GM10266 (cell line): ENCODE measurements at regions not wholly inside any gene's neighbourhood (a gene's known extent, or its start where the extent isn't known, plus 50 kb on each side); places are given as distances from the start of the nearest gene placed in this dataset.

Experiments used
- DNase-seq: peaks from one replicate; pipeline ENCODE4 v3.0.0; 2012; ENCODE audit errors: extremely low spot score
- CTCF ChIP-seq: IDR thresholded peaks from 2 replicates; pipeline ENCODE4 v1.5.1; 2012; ENCODE audit warnings: mild to moderate bottlenecking, low read depth; ENCODE audit not compliant: control insufficient read depth, insufficient read depth; ENCODE audit errors: missing control alignments

GRCh38 chr13:22967669-22968068 is 213.1 kb upstream of the SGCG start:
- DNase-seq, result no peak
- no peak for TF ChIP-seq CTCF

GRCh38 chr13:22979952-22980351 is 200.8 kb upstream of the SGCG start:
- TF ChIP-seq CTCF, result no peak
- DNase-seq, result no peak

- TF ChIP-seq CTCF, result no peak
- no peak for DNase-seq
Observed at GRCh38 chr13:22980936-22981335, 199.8 kb upstream of the SGCG start.

- DNase-seq, result no peak
Observed at GRCh38 chr13:22993148-22993547, 187.6 kb upstream of the SGCG start.

GRCh38 chr13:23003446-23003845 is 177.3 kb upstream of the SGCG start:
- no peak for TF ChIP-seq CTCF

More at GRCh38 chr13:22993148-22993547, 187.6 kb upstream of the SGCG start:
- TF ChIP-seq CTCF, result no peak

GRCh38 chr13:23007426-23007825 is 173.4 kb upstream of the SGCG start:
- no peak for TF ChIP-seq CTCF
- DNase-seq, result no peak

More at GRCh38 chr13:23003446-23003845, 177.3 kb upstream of the SGCG start:
- no peak for DNase-seq

- TF ChIP-seq CTCF, result no peak
- no peak for DNase-seq
Observed at GRCh38 chr13:23018143-23018542, 162.6 kb upstream of the SGCG start.
